Neural cell (in vitro differentiated cells): ENCODE measurements at regions not wholly inside any gene's neighbourhood (a gene's known extent, or its start where the extent isn't known, plus 50 kb on each side); places are given as distances from the start of the nearest gene placed in this dataset.

Experiments used
- CTCF ChIP-seq: fragments of 450-650 bp; IDR thresholded peaks from 2 replicates; pipeline ENCODE4 v1.5.1; 2014; ENCODE audit warnings: antibody characterized with exemption, mild to moderate bottlenecking, moderate library complexity; ENCODE audit not compliant: poor library complexity, severe bottlenecking
- EP300 ChIP-seq: fragments of 450-650 bp; conservative IDR thresholded peaks from 2 replicates; pipeline ENCODE4 v1.6.1; 2014; ENCODE audit warnings: antibody characterized with exemption, mild to moderate bottlenecking, moderate library complexity; ENCODE audit not compliant: poor library complexity, severe bottlenecking
- EZH2 ChIP-seq: fragments of 200-600, 300-800 bp; shearing (Covaris generic), sonication (generic); IDR thresholded peaks from 2 replicates; pipeline ENCODE4 v1.6.1; 2014; ENCODE audit warnings: antibody characterized with exemption, low read length, borderline replicate concordance, mild to moderate bottlenecking; ENCODE audit not compliant: insufficient read depth, poor library complexity, severe bottlenecking
- MXI1 ChIP-seq: fragments of 450-650 bp; conservative IDR thresholded peaks from 2 replicates; pipeline ENCODE4 v1.6.1; 2014; ENCODE audit warnings: antibody characterized with exemption, mild to moderate bottlenecking; ENCODE audit not compliant: poor library complexity, severe bottlenecking
- POLR2AphosphoS5 ChIP-seq: IDR thresholded peaks from 2 replicates; pipeline ENCODE4 v1.6.1; 2012
- RAD21 ChIP-seq: fragments of 450-650 bp; conservative IDR thresholded peaks from 2 replicates; pipeline ENCODE4 v1.6.1; 2014; ENCODE audit warnings: antibody characterized with exemption, mild to moderate bottlenecking, moderate library complexity
- REST ChIP-seq: IDR thresholded peaks from 2 replicates; pipeline ENCODE4 v1.6.1; 2012; ENCODE audit warnings: borderline replicate concordance
- SMC3 ChIP-seq: fragments of 450-650 bp; conservative IDR thresholded peaks from 2 replicates; pipeline ENCODE4 v1.6.1; 2014; ENCODE audit warnings: antibody characterized with exemption, mild to moderate bottlenecking, moderate library complexity; ENCODE audit not compliant: poor library complexity
- TAF1 ChIP-seq: IDR thresholded peaks from 2 replicates; pipeline ENCODE4 v1.6.1; 2012; ENCODE audit warnings: low read depth

GRCh38 chr2:216300906-216301305 lies 71.4 kb downstream of the MARCHF4 start:
- TF ChIP-seq CTCF (no peak), TAF1 (no peak), POLR2AphosphoS5 (no peak), EZH2 (no peak), REST (no peak), EP300 (no peak), RAD21 (no peak), SMC3 (no peak), MXI1 (no peak)
